Endothelial cell of umbilical vein (primary cell): ENCODE measurements at regions not wholly inside any gene's neighbourhood (a gene's known extent, or its start where the extent isn't known, plus 50 kb on each side); places are given as distances from the start of the nearest gene placed in this dataset.

Experiments used
- EZH2 ChIP-seq: IDR thresholded peaks from 2 replicates; pipeline ENCODE4 v1.6.1; 2012; ENCODE audit warnings: borderline replicate concordance, low read depth, mild to moderate bottlenecking, moderate library complexity, low read length, inconsistent platforms; ENCODE audit not compliant: severe bottlenecking
- FOS ChIP-seq: IDR thresholded peaks from 2 replicates; pipeline ENCODE4 v1.6.1; 2011; ENCODE audit warnings: mild to moderate bottlenecking, low read length, moderate library complexity, borderline replicate concordance; ENCODE audit not compliant: insufficient read depth
- GATA2 ChIP-seq: IDR thresholded peaks from 2 replicates; pipeline ENCODE4 v1.7.0; 2011; ENCODE audit warnings: low read depth, mild to moderate bottlenecking, moderate library complexity, mixed read lengths, low read length; ENCODE audit not compliant: insufficient read length, insufficient read depth
- JUN ChIP-seq: IDR thresholded peaks from 2 replicates; pipeline ENCODE4 v1.6.1; 2011; ENCODE audit warnings: borderline replicate concordance, low read depth; ENCODE audit not compliant: insufficient read length, insufficient read depth
- MYC ChIP-seq: IDR thresholded peaks from one replicate; pipeline ENCODE4 v1.6.1; 2011; ENCODE audit warnings: mild to moderate bottlenecking, low read depth, low read length
- POLR2A ChIP-seq: IDR thresholded peaks from 2 replicates; pipeline ENCODE4 v1.6.1; 2012; ENCODE audit warnings: low read depth, mild to moderate bottlenecking, control low read depth, low read length
- POLR2AphosphoS5 ChIP-seq: IDR thresholded peaks from 2 replicates; pipeline ENCODE4 v1.6.1; 2012; ENCODE audit warnings: low read depth, mild to moderate bottlenecking, control low read depth, low read length, moderate library complexity; ENCODE audit not compliant: insufficient read depth
- TF ChIP-seq, protein P1 (sequence below), 2 donors: IDR thresholded peaks; 1 replicate in 1 of 2; 2 replicates in 1 of 2; pipeline ENCODE4 v1.5.1; 2011; ENCODE audit warnings: low read length in 2 of 2, mild to moderate bottlenecking in 2 of 2, moderate library complexity in 2 of 2, control low read depth in 1 of 2, inconsistent platforms in 1 of 2, low read depth in 1 of 2; ENCODE audit not compliant: insufficient read depth in 1 of 2; ENCODE audit errors: extremely low read depth in 1 of 2
- TF ChIP-seq, protein P2 (sequence below): IDR thresholded peaks from 2 replicates; pipeline ENCODE4 v1.6.1; 2011; ENCODE audit not compliant: insufficient read depth, insufficient read length

DNA sequence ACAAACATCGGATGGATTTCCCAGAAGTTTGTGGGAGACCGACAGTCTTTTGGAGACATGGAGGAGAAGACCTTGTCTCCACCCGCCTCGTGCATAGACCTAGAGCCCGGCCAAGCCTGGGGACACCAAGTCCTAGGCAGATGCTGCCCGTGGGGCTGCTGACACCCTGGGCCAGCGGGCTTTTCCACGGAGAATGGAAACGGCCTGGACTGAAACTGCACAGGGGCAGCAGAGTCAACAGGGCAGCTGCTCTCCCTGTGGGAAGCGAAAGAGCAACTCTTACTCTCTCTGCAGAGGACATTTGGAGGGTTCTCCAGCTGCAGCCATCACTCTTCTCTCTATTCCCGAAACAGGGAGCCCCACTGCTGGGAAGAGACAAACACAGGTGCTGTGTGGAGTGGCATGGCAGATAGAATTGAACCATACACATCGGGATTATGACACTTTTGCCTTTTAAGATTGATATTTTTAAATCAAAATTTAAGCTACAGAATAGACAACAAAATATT, 401.2 kb downstream of the THBS2 start:
- TF ChIP-seq EZH2 = no peak
- TF ChIP-seq, protein P1, sequence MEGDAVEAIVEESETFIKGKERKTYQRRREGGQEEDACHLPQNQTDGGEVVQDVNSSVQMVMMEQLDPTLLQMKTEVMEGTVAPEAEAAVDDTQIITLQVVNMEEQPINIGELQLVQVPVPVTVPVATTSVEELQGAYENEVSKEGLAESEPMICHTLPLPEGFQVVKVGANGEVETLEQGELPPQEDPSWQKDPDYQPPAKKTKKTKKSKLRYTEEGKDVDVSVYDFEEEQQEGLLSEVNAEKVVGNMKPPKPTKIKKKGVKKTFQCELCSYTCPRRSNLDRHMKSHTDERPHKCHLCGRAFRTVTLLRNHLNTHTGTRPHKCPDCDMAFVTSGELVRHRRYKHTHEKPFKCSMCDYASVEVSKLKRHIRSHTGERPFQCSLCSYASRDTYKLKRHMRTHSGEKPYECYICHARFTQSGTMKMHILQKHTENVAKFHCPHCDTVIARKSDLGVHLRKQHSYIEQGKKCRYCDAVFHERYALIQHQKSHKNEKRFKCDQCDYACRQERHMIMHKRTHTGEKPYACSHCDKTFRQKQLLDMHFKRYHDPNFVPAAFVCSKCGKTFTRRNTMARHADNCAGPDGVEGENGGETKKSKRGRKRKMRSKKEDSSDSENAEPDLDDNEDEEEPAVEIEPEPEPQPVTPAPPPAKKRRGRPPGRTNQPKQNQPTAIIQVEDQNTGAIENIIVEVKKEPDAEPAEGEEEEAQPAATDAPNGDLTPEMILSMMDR (IDR thresholded peaks at IDR 0.05; ENCODE audit: extremely low read depth in 1 of 2, insufficient read depth in 1 of 2, low read depth in 1 of 2, low read length in 2 of 2) = no peak
- TF ChIP-seq, protein P2, sequence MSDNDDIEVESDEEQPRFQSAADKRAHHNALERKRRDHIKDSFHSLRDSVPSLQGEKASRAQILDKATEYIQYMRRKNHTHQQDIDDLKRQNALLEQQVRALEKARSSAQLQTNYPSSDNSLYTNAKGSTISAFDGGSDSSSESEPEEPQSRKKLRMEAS = no peak
- no peak for TF ChIP-seq GATA2
- no peak for TF ChIP-seq JUN
- no peak for TF ChIP-seq FOS
- TF ChIP-seq POLR2A = no peak
- TF ChIP-seq POLR2AphosphoS5 = no peak
- no peak for TF ChIP-seq MYC
